HepG2 (cell line): ENCODE measurements at regions not wholly inside any gene's neighbourhood (a gene's known extent, or its start where the extent isn't known, plus 50 kb on each side); places are given as distances from the start of the nearest gene placed in this dataset.

ENCODE experiments used
- BRD4 ChIP-seq: sonication (generic); formaldehyde crosslinking; IDR thresholded peaks from 2 replicates; pipeline ENCODE4 v1.4.0; 2020; ENCODE audit warnings: missing genetic modification reagents
- REXO4 ChIP-seq: sonication (generic); formaldehyde crosslinking; IDR thresholded peaks from 2 replicates; pipeline ENCODE4 v1.8.0; 2022; ENCODE audit warnings: missing genetic modification reagents, mild to moderate bottlenecking, borderline replicate concordance
- ZNF672 ChIP-seq: sonication (generic); formaldehyde crosslinking; IDR thresholded peaks from 2 replicates; pipeline ENCODE4 v1.8.1; 2022; ENCODE audit warnings: missing genetic modification reagents
- ZNF879 ChIP-seq: sonication (generic); formaldehyde crosslinking; IDR thresholded peaks from 2 replicates; pipeline ENCODE4 v1.8.1; 2023; ENCODE audit warnings: missing genetic modification reagents
- ZSCAN31 ChIP-seq: sonication (generic); formaldehyde crosslinking; IDR thresholded peaks from 2 replicates; pipeline ENCODE4 v1.5.0; 2020; ENCODE audit warnings: low read depth, mild to moderate bottlenecking, missing genetic modification reagents
- TF ChIP-seq, protein P1 (sequence below): sonication (generic); formaldehyde crosslinking; IDR thresholded peaks from 2 replicates; pipeline ENCODE4 v1.5.0; 2020; ENCODE audit warnings: mild to moderate bottlenecking, missing genetic modification reagents, moderate library complexity
- TF ChIP-seq, protein P2 (sequence below): IDR thresholded peaks from 2 replicates; pipeline ENCODE4 v1.6.1; 2018; ENCODE audit warnings: missing genetic modification reagents

DNA sequence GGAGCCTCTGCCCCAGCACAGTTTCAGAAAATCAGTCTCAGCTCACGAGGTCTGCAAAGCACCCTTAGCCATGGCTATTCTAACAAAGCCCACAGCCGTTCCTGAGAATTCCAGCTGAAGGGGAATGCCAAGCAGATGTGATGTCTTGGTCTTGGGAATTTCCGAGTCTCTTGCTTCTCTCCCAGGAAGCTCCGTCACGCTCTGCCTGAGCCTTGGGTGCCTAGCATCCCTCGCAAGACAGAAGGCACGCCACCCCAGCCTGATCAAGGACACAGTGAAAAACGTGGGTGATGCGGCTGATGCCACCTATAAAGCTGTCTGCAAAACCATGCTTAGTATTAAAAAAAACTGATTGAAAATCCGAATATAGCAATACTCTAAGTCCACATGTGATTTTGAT, 254.6 kb downstream of the SH3BP4 start:
- TF ChIP-seq ZNF879 (CRISPR knock-in tag) (no peak), ZNF672 (CRISPR knock-in tag) (no peak), ZSCAN31 (CRISPR knock-in tag) (no peak), BRD4 (CRISPR knock-in tag) (no peak), REXO4 (CRISPR knock-in tag) (no peak)
- TF ChIP-seq, protein P1, sequence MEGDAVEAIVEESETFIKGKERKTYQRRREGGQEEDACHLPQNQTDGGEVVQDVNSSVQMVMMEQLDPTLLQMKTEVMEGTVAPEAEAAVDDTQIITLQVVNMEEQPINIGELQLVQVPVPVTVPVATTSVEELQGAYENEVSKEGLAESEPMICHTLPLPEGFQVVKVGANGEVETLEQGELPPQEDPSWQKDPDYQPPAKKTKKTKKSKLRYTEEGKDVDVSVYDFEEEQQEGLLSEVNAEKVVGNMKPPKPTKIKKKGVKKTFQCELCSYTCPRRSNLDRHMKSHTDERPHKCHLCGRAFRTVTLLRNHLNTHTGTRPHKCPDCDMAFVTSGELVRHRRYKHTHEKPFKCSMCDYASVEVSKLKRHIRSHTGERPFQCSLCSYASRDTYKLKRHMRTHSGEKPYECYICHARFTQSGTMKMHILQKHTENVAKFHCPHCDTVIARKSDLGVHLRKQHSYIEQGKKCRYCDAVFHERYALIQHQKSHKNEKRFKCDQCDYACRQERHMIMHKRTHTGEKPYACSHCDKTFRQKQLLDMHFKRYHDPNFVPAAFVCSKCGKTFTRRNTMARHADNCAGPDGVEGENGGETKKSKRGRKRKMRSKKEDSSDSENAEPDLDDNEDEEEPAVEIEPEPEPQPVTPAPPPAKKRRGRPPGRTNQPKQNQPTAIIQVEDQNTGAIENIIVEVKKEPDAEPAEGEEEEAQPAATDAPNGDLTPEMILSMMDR (CRISPR knock-in tag): no peak
- TF ChIP-seq, protein P2, sequence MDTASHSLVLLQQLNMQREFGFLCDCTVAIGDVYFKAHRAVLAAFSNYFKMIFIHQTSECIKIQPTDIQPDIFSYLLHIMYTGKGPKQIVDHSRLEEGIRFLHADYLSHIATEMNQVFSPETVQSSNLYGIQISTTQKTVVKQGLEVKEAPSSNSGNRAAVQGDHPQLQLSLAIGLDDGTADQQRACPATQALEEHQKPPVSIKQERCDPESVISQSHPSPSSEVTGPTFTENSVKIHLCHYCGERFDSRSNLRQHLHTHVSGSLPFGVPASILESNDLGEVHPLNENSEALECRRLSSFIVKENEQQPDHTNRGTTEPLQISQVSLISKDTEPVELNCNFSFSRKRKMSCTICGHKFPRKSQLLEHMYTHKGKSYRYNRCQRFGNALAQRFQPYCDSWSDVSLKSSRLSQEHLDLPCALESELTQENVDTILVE: no peak
